HG03064 (cell line): ENCODE measurements at regions not wholly inside any gene's neighbourhood (a gene's known extent, or its start where the extent isn't known, plus 50 kb on each side); places are given as distances from the start of the nearest gene placed in this dataset.
"Not testable (repeated sequence)": the region's sequence is repeated elsewhere in the genome, so short reads cannot be mapped to it uniquely, and the experiment has no call there.

ENCODE experiments used
- ATAC-seq: cut with Tn5 transposase; IDR thresholded peaks from one replicate; pipeline ENCODE4 v1.9.1; 2021; ENCODE audit warnings: low read depth; ENCODE audit not compliant: unreplicated experiment

DNA sequence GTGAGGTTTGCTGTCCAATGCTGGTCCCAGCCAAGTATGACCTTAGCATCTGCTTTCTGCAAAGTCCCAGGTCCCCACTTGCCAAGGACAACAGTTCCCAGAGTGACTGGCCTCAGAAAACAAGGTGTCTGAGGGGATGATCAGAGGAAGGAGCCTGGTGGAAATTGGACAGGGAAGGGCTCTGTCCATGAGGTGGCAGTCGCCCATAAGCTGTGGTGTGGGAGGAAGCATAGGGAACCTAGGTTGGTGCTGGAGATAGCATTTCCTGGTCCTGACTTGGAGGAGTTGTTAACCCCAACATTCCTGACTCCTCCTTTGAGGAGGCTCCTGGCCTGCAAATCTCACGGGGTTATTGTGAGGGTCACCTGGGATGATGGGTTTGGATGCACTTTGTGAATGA lies 77.8 kb downstream of the LIMS4 start:
- not testable (repeated sequence) for ATAC-seq

DNA sequence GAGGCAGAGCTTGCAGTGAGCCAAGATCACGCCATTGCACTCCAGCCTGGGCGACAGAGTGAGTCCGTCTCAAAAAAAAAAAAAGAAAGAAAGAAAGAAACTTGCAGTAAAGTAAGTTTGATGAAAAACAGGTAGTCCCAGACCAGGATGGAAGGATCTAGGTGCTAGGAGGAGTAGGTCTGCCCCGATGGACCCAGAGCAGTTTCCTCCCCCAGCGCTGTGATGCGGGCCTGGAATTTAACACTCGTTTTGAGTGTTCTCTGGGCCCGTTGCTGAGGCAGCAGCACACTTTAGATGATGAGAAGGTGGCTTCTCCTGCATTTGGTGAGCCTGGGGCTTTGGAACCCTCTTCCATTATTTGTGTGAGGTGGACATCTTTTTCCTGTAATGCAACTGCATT lies 80.2 kb downstream of the LIMS4 start:
- ATAC-seq, result not testable (repeated sequence)

DNA sequence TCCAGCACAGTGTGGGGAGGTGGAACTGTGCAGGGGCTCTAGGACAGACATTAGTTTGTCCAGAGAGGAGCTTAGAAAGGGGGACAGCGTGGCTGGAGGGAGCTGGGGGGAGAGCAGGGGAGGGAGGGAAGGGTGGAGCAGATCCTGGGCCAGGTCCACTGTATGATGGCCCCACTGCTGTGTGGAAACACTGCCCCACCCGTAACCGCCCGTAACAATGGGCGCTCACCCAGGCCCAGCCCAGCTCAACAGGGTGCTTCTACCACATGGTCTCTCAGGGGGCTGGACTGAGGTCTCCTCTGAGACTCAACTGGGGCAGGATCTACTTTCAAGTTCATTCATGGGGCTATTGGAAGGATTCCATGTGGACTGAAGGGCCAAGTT lies 81.6 kb downstream of the LIMS4 start:
- ATAC-seq, result not testable (repeated sequence)

DNA sequence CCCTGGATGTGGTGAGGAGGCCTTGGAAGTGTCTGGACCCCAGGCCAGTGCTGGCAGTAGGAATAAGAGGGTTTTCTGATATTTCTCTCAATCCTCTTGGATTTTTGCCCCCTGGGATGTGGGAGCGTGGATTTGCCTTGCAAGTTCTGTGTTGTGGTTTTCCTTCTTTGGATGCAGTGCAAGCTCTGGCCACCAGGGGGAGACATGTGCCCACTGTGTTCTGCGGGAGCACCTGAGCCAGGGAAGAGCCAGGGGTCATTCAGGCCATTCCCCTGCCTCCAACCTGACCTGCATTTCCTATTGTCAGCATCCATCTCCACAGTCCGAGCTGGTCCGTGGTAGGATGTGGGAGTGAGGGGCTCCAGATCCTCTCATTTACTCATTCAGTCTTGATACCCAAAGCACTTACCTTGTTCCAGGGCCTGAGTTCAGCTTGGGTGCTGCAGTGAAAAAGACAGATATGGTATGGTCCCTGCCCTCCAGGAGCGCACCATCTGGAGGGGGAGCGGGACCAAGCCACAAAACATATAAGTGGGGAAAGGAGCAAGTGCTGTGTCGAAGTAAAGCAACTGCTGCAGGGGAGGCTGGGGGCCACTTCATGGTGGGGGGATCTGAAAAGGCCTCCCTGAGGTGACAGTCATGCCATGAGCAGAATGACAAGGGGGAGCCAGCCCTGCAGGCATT lies 82.1 kb downstream of the LIMS4 start:
- ATAC-seq, result not testable (repeated sequence)

DNA sequence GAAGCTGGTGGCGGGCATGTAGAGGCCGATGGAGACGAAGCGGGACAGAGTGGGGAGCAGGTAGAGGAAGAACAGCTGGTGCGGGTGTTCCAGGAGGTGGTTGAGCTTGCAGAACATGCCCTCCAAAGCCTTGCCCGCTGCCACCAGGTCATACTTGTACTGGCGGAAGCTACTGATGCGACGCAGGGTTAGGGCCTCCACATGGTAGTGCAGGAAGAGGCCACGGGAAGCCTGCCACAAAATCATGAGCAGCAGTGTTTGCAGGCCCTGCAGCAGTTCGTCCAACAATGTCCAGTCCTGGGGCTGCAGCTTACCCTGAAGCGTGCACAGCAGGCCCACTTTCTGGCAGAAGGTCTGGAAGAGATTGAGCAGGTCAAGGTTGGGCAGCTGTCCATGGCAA lies 85.6 kb downstream of the LIMS4 start:
- not testable (repeated sequence) for ATAC-seq

DNA sequence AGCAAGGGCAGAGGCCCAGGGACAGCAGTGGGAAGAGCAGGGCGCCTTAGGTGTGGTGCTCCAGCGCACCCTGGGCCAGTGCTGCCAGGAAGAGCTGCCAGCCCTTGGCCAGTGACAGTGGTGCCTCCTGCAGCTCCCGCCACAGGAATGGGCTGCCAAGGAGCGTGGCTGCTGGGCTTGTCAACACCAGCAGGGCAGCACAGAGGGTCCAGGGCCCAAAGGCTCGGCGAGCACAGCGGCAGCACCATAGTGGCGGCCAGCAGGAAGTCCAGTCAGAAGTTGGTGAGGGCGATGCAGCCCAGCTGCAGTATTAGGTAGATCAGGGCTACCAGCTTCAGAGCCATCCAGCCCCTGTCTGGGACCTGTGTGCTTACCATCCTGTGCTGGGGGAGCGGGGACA lies 86.1 kb downstream of the LIMS4 start:
- not testable (repeated sequence) for ATAC-seq

DNA sequence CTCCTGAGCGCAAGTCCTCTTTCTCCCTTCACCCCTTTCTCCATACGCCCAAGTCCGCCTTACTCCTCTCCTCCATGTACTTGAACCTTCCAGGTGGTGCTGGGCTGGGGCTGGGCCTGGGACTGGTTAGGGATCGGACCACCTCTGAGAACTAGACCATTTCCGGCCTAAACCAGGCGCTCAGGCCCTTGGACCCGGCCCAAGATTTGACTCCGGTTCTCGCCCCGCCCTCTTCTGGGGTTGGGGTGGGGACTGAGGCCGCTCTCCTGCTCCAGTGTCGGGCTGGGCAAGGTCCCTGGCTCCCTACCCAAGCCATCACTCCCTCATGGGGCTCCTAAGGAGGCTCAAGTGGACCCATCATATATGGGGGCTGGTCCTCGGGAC lies 87.9 kb downstream of the LIMS4 start:
- ATAC-seq, result not testable (repeated sequence)

DNA sequence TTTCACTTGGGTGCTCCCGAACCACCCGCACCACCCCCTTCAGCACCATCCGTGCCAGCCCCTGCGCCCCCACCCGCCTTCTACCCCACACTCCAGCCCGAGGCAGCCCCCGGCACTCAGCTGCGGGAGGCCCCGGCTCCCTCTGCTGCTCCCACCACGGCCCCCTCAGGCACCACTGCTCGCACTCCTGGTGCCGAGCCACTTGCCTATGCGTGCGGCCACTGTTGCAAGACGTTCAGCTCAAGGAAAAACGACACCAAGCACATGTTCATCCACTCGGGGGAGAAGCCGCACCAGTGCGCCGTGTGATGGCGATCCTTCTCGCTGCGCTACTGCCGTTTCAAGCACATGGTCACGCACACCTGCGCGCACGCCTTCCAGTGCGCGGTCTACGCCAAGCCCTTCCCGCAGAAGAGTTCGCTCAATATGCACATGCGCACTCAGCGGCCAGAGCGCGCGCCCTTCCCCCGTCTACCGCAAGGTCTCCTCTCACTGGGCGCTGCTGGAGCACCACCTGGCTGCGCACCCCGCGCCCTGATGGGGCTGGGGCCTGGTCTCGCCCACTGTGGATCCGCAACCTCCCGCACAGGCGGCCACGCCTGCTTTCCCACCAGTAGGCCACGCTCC lies 88.4 kb downstream of the LIMS4 start:
- not testable (repeated sequence) for ATAC-seq

DNA sequence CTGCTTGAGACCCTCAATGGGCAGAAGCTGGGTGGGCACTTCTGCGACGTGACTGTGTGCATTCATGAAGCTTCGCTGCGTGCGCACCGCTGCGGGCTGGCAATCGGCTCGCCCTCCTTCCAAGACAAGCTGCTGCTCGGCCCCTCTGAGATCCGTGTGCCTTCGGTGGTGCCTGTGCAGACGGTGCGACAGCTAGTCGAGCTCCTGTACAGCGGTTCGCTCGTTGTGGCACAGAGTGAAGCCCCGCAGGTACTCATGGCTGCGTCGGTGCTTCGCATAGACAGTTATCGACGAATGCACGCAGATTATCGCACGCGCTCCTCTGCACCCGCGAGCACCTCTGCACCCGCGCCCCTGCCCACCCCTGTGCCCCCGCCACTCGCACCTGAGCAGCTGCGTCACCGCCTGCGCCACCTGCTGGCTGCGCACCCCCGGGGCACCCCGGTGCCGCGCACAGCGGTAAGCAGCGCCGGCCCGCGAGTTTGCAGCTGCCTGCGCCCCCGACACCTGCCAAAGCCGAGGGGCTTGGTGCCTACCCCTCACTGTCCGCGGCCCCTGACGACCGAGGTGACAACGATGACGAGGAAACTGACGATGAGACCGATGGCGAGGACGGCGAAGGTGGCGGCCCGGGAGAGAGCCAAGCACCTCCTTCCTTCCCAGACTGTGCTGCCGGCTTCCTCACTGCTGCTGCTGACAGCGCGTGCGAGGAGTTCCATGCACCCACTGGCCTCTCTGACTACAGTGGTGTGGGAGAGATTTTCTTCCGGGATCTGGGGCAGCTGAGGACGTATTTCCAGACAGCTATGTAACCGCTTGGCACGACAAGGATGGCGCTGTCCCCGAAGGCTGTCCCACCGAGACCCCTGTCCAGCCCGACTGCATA lies 89.2 kb downstream of the LIMS4 start:
- not testable (repeated sequence) for ATAC-seq

DNA sequence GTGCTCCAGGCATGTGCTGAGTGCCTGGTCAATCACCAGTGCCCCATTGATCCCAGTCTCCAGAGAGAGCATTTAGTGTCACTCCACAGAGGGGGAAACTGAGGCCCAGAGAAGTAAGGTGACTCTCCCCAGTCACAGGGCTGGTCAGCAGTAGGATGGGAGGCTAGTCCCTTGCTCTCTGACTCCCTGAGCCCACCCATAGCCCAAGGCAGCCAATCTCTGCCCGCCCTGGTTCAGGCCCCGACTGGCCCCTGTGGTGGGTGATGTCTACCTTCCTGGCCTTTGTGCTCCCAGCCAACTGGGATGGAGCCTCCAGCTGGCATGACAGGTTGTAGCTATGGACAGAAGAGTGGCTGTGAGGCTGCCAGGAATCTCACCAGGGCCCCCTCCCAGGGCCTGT lies 99.1 kb downstream of the LIMS4 start:
- ATAC-seq, result not testable (repeated sequence)

DNA sequence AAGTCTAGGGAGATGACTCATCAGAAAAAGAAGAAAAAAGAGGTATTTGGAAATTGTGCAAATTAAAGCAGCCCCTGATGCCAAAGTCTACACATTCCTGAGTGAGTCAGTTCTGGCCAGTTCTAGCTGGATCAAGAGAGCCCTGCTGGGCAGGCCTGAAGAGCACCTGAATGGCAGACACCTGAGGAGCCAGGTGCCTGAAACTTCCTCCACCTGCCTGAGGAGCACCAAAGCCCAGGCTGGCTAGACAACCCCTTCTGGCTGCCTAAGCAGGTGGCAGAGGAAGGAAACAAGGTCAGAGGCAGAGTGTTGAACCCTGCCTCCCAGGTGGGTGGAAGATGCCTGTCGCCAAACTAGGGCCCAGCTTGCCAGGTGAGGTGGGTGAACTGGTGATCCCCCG lies 101.0 kb downstream of the LIMS4 start:
- not testable (repeated sequence) for ATAC-seq

DNA sequence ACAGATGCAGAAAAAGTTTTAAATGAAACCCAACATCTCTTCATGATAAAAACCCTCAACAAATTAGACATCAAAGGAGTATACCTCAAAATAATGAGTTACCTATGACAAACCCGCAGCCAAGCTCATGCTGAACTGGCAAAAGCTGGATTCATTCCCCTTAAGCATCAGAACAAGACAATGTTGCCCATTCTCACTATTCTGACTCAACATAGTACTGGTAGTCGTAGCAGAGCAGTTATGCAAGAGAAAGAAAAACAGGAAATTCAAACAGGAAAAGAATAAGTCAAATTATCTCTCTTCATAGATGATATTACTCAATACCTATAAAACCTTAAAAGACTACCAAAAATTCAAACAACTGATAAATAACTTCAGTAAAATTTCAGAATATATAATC lies 115.0 kb downstream of the LIMS4 start:
- not testable (repeated sequence) for ATAC-seq

DNA sequence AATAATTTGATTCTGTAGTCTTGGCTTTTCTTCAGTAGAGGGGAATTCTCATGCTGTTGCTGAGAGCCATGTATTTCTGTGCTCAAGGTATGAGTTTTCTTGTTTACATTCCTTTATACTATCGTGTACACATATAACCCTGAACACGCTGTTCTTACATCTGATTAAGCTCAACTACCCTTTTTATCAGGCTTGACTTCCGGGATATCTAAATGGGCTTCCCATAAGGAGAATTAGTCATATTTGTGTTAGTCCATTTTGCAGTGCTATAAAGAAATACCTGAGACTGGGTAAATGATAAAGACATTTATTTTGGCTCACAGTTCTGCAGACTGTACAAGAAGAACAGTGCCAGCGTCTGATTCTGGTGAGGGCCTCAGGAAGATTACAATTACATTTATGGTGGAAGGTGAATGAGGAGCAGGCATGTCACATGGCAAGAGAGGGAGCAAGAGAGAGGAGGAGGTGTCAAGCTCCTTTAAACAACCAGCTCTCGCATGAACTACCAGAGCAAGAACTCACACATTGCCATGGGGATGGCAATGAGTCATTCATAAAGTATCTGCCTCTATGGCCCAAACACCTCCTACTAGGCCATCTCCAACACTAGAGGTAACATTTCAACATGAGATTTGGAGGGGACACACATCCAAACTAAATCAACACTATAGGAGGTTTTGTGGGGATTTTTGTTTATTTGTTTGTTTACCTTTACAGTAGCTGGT lies 118.2 kb downstream of the LIMS4 start:
- not testable (repeated sequence) for ATAC-seq

DNA sequence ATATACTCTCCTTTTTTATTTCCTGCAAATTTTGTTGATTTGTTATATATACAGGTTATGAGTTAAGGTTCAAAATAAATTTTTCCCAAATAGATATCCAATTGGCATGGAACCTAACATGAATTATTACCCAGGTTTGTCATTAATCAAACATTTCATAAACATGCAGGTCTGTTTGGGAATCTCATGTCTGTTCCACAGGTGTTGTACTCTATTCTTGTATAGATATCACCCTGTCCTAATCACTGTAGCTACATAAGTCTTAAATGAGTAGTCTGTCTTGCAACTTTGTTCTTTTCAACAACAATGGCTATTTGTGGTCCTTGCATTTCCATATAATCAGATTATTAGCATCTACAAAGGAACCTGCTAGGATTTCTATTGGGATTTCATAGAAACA lies 121.9 kb downstream of the LIMS4 start:
- not testable (repeated sequence) for ATAC-seq

DNA sequence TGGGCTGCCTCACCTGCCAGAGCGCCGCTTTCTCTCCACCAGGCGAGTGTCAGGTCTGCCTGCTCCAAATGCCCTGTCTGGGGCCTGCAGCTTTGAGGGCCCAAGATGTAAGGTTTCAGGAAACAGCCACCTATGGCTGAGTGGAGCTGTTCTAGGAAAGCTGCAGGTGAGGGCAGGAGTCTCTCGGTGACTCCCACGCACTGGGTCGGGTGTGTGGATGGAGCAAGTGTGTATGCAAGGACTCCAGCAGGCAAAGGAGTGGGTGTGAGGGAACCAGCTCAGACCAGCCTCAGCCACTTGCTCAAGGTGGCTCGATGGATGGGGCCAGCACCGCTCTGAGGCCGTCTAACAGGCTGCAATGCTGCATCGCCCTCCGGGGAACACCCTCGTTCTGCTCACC lies 123.7 kb downstream of the LIMS4 start:
- ATAC-seq, result not testable (repeated sequence)

DNA sequence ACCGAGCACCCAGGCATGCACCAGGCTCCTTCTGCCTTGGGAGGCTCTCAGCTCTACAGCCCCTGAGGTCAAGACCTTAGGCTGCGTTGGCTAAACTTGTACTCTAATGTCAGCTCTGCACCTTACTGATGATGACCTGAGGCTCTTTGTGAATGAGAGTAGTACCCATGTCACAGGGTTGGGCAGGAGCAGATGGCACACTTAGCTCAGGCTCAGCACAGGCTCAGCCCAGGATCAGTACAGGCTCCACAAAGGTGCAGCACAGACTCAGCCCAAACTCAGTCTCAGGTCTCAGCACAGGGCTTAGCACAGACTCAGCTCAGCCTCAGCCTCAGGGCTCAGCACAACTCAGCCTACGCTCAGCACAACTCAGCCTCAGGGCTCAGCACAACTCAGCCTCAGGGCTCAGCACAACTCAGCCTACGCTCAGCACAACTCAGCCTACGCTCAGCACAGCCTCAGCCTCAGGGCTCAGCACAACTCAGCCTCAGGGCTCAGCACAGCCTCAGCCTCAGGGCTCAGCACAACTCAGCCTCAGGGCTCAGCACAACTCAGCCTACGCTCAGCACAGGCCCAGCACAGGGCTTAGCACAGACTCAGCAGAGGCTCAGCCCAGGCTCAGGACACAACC lies 128.1 kb downstream of the LIMS4 start:
- not testable (repeated sequence) for ATAC-seq

DNA sequence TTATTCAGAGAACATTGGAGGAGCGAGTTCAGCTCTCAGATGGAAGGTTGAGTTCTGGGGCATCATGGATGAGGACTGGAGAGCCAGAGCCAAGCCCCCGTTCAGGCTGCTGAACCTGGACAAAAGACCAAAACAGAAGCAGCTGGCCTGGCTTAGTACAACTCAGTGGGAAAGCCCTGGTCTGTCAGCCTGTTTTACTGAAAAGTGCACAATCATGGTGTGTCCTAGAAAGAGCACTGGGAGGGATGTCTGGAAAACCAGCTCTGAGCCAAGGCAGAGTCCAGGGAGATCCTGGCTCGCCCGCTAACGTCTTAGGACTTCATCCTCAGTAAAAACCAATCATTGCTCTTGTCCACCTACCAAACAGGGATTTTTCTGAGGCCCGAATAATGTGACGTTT lies 129.7 kb upstream of the MTLN start:
- not testable (repeated sequence) for ATAC-seq

DNA sequence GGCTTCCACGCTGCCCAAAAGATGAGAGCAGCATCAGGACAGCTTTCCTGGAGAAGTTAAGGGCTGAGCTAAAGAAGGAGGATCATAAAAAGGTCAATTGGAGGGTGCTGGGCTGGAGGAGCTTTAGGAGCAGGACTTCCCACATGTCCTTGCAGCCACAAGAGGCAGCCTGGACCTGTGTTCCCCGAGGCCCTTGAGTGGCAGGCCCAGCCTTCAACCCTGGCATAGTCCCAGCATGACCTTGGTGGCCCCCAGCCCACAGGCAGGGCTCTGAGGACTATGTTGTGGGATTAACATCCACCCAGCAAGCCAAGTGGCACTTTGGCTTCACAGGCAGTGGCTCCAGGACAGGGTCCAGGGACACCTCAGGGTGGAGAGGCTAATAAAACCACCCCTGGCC lies 126.8 kb upstream of the MTLN start:
- not testable (repeated sequence) for ATAC-seq

DNA sequence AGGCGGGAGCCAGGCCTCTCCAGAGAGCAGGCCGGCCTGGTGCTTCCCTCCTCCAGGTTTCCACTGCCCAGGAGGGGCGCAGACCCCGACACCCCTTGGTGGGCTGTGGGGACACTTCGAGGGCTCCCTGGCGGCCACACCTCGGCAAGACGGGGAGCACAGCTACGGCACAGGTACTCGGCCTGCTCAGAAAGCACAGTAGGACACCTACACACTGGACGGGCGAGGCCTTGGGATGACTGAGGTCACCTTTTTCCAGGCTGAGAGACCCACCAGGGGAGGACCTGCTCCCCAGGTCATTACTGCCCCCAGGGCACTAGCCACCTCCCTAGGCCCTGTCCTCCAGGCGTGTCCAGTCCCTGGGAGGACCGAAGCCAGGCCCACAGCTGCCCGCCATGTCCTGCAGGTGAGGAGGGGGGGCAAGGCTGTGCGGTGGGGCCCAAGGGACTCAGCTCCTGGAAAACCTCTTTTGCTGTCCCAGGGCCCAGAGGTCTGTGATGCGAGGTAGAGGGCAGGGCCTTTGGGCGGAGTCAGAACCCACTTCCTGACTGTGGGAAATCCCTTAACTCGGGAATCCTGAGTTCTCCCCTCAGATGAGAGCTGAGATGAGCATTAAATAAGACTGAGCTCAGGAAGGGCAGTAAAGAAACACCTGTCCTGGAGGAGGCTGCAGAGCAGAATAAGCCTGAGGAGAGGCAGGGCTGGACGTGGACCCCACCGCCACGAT lies 126.1 kb upstream of the MTLN start:
- not testable (repeated sequence) for ATAC-seq

DNA sequence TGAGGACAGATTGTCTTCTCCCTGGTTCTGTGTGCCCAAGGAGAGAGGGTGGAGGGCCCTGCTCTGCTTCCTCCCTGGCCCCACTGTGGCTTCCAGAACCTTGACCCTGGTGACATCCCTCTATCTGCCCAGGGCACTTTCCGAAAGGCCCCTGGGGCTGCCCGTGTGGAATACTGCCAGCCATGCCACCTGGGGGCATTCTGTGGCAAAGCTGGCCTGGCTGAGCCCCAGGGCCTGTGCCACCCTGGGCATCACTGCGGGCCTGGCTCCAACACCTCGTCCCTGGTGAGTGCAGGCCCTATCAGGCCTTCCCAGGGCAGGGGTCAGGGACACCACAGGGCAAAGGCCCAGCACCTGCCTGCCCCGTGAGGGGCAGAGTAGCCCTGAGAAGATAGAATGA lies 123.7 kb upstream of the MTLN start:
- ATAC-seq, result not testable (repeated sequence)
